Suppressor macrophage (primary cell): ENCODE measurements at regions not wholly inside any gene's neighbourhood (a gene's known extent, or its start where the extent isn't known, plus 50 kb on each side); places are given as distances from the start of the nearest gene placed in this dataset.
A peak's percentile ranks its signal among the peaks of the same experiment; 100 is the strongest.

Experiments
- DNase-seq, 4 experiments: peaks; one replicate each; pipeline ENCODE4 v3.0.0-alpha.2; 2020 to 2022

DNA sequence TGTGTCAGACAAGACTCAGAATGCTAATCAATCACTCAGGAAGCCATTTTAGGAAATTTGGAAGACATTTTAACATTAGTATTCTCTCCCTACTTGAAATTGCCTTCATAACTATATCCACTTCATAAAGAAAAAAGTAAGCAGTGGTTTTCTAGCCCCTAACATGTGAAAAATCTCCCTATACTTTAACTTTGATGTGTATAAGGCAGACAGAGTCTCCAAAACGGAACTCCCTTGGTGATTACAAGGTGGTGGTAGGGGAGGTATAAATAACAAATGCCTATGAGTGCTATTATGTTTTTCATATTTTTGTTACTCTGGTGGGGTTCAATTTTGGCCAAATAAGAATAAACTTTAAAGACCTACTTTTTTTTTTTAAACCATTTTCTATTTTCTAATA lies 300.3 kb downstream of the BTG1 start:
- DNase-seq = no peak

DNA sequence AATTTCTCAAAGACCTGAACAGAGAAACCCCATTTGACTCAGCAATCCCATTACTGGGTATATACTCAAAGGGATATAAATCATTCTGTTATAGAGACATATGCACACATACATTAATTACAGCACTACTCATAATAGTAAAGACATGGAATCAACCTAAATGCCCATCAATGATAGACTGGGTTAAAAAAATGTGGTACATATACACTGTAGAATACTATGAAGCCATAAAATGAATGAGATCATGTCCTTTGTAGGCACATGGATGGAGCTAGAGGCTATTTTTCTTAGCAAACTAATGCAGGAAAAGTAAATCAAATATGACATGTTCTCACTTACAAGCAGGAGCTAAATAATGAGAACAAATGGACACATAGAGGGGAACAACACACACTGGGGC lies 303.8 kb downstream of the BTG1 start:
- DNase-seq = no peak

DNA sequence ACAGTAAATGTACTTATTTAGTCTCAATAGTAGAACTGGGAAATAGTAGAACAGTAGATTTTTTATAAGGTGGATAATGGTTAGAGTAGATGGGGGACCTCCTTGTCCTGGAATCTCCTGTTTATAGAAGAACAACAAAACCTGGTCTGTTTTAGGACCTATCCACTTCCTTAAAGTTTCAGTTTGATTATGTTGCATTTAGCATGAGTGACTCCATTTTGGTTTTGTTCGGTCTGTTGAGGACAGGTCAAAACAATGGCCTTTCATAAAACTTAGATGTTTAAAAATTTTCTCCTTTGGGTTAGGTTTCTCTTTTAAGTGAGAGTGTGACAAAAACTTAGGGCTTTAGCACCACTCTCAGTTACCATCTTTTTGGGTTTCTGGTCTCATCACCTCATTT lies 308.9 kb downstream of the BTG1 start:
- no peak for DNase-seq

DNA sequence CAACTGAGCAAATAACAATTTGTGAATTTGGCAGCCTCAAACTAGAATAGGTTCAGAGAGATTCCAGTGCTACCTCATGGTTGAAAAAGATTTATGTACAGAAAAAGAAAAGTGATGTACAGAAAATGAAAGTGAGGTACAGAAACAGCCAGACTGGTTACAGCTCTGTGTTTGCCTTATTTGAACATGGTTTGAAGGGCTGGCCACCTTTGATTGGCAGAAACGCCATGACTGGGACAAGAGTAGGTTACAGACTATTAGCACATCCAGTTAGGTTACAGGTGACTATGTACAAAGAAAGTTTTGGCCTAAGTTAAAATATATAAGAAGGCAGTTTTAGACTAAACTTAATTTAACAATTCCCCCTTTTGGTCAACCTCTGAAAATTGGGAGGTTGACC lies 309.4 kb downstream of the BTG1 start:
- no peak for DNase-seq

DNA sequence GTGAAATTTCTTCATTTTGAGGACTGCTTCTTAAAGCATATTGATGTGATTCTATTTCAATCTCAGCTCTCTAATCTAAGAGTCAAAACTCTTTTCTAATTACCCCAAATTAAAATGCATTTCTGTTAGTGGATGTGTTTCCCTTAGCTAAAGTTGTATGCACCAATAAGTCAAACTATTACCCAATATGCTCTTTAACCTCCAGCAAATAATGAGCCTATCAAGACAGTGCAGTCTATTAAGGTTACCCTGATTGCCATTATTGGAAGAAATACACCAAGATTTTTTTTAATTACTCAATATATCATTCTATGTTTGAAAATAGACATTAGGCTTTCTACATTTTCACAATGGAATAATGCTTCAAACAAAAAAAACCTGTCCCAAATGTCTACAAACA lies 310.0 kb downstream of the BTG1 start:
- DNase-seq = no peak

DNA sequence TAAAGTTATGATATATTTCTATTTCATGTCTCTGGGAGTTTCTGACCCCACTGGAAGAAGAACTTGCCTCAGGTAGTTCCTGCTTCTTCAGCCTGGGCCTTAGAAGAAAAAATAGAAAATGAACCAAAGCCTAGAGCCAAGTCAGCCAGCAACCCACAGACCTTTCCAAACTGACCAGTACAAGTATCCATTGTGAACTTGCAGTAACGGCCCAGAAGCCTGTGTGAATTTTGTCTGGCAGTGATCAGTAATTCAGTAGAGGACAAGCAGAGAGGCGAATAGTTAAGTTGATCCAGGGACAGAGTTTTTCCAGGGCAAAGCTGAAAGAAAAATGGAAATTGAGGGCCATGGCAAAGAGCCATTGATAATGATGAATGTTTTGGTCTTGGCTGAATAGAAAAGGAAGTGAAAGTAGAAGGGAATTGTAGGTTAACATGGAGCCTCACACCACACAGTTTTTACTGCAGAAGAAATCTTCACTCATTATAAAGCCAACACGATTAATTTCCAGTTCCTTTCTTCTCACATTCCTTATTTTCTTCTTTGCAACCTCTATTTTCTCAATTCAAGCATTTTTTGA lies 311.8 kb downstream of the BTG1 start:
- peak in 3 of 4 experiments; percentile 4 to 44 (median 38) for DNase-seq

DNA sequence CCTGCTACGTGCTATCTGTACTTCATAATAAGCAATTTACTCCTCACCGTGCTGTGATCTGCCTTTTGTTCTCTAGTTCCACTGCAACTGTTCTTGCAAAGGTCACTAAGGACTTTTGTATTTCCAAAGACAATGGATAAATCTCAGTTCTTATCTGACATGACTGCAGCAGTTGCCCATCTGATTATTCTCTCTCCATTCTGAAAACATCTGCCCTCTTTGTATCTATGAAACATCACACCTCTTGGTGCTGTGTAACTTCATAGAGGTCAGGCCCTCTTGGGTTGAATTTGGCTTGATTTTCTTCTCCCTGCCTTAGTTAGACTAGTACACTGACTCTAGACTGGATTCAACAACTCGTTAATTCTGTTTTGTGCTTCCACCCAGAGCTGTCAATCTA lies 319.6 kb downstream of the BTG1 start:
- DNase-seq = no peak

DNA sequence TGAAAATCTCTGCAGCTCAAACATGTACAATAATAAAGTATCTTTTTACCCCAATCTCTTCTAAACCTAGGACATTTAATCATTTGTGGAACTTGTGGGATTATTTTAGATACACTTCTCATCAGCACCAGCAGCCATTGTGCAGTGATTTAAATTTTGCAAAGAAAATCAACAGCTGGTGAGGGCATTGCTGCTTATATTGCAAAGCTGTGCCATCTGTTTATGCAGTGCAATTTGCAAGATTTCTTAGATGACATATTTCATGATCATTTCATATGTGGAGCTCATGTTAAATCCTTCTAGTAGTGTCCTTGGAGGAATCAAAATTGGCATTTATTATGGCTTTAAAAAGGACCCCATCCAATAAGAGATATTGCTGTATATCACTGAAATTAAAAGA lies 320.7 kb downstream of the BTG1 start:
- no peak for DNase-seq

DNA sequence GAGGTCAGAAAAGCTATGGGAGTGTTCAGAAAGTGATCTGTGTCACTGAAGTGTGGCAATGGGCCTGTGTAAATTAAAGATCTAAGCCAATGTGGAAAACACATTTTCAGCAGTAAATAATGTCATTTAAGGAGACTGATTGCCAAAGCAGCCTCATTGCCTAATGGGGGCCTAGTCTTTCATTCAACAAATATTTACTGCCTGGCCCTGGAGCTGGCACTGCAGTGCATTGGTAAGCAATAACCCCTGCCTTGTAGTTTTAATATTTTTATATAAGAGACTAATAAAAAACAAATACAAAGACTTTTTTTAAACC lies 326.6 kb downstream of the BTG1 start:
- DNase-seq = peak; percentile 7 to 45 (median 24)

DNA sequence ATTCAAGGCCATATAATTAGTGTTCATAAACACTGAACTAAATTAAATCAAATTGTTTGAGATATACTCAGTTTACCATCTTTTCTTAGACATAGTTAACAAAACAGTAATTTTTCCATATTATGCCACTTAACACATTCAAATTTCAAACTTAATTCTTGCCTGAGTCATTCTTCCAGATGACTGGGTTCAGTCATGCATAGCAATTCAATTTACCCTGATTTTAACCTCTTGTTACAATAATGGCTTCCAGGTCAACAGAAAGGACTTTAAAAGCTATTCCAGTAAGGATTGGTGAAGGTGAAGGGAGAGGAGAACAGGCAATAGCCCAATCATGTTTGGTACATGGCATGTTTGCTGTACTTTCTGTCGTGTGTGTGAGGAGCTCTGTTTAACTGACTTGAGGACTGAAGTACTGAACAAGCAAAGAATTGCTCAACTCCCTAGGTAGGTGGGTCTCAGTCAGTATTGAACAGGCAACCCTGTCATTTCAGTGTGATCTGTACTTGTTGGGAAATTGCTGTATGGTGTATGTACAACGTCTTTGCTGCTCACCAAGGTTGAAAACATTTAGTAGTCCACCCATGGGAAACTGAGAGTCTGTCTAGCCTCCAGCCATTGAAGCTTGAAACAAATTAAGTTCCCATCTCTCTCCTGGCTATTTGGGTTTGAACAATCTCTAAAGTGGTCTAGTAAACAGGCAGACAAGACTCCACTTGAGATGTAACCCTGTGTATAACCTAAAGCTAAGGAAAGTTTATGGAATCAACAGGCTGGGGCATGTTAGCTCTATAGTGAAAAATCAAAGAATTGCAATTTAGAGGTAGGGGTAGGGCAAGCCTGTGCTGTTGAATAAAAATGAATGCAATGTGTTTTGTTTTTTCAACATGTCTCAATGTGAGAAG lies 327.2 kb downstream of the BTG1 start:
- DNase-seq = no peak

DNA sequence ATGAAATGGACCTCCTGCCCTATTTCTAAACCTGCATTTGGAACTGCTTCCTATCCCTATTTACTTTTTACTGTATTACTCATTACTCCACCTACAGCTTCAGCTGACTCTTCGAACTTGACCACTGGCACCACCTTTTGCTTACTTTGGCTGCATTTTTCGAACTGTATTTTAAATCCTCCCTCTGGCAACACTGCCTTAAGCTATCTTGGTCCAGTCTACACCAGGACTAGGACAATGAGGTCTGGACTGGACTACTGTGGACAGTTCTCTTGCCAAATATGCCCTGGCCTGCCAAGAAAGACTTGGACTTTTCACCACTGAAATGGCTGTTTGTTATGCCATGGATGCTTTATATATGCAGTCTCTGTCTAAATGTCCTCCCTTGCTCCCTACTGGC lies 328.1 kb downstream of the BTG1 start:
- DNase-seq = no peak

DNA sequence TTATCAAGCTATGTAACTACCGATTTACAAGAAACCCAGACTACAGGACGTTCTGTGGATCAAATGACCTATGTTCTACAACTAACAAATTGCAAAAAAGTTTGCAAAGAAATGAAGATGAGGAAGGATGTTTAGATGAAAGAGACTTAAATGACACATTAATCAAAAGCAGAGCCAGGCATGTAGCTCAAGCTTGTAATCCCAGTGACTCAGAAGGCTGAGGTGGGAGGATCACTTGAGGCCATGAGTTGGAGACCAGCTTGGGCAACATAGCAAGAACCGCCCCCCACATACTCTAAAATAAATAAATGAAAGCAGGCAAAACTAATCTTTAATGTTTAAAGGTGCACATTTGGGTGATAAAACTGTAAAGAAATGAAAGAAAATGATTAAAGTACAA lies 331.9 kb downstream of the BTG1 start:
- peak; percentile 19 to 53 (median 44) for DNase-seq

DNA sequence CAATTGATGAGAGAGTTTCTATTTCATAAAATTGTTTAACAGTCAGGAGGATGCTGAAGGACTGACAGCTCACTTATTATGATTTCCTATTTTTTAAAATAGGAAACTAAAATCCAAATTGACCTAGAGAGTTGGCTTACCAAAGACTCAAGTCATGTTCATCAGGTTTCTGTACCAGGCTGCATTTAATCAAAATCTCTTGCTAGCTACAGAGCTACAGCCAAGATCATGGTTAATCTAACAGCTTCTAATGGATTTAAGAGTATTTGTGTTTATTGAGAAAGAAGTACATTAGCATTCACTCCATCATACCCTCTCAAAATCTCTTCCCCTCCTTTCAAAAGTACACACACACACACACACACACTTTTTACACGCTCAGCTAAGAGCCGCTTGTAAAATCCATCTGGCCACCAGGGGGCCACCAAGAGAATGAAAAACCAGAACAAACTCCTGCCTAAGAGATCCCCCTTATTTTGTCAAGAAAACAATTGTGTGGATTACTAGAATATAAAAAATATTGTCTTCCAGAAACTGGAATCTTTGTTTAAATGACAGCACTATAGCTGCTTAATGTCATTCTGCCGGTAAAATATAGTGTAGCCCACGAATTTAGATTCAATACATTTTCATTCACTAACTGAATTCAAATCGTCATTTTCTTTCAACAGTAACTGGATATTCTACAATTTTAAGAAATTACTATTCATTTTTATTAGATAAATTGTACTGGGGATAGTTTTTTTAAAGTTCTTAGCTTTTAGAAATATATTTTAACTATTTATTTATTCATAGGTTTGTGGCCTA lies 334.0 kb downstream of the BTG1 start:
- peak; percentile 60 to 85 (median 76) for DNase-seq

DNA sequence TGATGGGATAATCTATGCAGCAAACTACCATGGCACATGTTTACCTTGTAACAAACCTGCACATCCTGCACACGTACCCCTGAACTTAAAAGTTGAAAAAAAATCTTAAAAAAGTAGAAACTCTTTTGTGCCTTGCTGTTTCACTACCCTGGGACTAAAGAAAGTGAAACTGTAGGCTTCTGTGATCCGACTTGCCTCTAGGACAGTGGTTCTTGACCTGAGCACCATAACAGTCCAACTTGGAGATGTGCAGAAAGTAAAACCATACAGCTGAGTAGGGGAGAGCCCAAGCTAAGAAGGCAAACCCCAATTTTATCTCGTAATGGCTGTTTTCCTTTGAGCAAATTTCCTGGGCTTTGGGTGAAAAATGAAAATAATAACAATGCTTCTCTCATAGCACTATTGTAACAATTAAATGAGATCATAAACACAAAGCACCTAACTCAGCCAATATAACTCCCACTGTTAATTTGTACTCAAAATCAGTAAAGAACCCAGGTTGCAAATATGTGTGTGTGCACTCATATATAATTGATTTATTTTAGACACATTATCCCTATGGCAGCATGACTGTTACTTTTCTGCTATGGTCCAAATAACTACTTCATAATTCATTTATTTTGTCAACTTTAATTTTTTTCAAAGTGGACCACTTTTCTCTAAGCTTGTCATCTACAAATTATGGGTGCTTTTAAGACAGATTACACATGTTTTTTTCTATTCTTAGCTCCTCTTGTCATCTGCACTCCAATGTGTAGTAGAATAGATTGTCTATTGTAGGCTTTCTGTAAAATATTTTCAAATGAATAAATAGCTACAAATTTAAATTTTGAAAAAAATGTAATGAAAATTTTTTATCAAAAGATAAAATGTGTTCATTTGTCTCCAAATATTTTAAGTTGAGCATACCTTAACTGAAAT lies 334.9 kb downstream of the BTG1 start:
- no peak for DNase-seq

DNA sequence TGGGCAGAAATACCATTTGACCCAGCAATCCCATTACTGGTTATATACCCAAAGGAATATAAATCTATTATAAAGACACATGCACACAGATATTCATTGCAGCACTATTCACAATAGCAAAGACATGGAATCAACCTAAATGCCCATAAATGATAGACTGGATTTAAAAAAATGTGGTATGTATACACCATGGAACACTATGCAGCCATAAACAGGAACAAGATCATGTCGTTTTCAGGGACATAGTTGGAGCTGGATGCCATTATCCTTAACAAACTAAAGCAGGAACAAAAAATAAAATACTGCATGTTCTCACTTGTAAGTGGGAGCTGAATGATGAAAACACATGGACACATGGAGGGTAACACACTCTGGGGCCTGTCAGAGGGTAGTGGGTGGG lies 335.6 kb downstream of the BTG1 start:
- no peak for DNase-seq

DNA sequence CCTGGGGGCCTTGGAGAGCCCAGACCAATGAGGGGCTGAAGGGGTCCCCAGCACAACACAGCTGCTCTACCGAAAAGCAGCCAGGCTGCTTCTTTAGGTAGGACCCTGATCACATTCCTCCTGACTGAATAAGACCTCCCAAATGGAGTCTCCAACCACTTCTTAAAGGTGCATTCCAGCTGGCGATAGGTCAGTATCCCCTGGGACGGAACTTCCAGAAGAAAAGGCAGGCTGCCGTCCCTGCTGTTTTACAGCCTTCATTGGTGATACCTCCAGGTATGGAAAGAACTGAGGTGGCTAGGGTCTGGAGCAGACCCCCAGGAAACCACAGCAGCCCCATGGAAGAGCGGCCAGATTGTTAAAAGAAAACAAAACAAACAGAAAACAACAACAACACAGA lies 340.6 kb downstream of the BTG1 start:
- DNase-seq = no peak

DNA sequence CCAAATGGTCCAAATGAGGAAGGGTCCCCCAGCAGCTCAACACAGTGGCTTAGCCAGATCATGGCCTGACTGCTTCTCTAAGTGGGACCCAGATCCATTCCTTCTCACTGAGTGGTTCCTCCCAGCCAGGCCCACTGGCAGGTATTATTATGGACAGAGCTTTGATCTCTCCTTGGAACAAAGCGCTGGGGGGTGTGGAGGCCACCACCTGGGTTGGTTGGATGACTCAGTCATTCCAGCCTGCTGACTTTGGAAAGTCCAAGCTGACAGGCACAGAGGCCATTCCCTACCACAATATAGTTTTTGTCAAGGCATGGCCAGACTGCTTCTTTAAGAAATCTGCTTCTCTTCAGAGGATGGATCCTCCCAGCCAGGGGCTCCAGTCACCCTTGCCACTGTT lies 341.1 kb downstream of the BTG1 start:
- no peak for DNase-seq

DNA sequence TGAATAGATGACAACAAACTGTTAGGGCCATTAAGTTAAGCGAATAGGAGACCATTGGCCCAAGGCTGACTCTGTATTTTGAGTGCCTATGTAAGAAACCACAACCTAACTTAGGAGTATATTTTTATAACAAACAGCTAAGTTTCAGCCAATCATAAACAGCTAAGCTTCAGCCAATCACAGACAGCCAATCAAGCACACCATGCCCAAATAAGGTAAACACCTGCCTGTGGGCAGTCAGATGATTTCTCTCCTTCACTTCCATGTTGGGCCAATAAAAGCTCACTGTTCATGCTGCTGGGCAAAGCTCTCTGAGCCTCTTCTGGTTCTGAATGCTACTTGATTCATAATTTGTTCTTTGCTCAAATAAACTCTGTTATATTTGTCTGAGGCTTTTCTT lies 344.6 kb downstream of the BTG1 start:
- no peak for DNase-seq

DNA sequence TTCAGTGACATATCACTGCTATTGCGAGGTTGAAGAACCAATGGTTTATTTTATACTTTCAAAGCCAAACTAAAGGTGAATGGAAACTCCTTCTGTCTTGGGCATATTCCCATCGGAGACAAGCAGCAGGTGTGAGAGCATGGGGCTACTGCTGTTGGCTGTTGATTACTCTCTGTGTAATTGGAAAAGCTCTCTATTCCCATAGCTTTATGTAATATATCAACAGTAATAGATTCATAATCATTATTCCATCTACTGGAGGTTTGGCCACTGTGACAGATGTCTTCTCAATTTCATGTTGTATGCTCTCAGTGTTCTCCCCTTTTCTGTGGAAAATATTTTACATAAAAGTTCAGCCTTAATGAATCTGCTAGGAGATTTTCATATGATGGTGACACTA lies 352.0 kb downstream of the BTG1 start:
- DNase-seq = no peak

DNA sequence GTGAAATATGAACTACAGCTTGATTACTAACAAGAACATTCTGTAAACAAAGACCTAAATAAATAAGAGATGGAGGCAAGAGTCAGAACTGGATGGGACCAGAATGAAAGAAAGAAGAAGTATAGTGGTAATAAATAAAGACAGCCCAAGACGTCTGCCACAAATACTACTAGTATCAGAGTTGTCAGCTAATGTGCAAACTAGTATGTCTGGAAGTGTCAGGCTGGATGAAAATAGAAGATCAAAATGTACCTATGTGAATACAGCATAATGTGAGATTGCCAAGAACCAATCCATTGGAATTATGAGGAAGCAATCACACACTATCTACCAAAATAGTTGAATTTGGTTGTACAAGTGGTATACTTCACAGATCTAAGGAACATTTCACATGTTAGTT lies 353.0 kb downstream of the BTG1 start:
- DNase-seq = no peak

DNA sequence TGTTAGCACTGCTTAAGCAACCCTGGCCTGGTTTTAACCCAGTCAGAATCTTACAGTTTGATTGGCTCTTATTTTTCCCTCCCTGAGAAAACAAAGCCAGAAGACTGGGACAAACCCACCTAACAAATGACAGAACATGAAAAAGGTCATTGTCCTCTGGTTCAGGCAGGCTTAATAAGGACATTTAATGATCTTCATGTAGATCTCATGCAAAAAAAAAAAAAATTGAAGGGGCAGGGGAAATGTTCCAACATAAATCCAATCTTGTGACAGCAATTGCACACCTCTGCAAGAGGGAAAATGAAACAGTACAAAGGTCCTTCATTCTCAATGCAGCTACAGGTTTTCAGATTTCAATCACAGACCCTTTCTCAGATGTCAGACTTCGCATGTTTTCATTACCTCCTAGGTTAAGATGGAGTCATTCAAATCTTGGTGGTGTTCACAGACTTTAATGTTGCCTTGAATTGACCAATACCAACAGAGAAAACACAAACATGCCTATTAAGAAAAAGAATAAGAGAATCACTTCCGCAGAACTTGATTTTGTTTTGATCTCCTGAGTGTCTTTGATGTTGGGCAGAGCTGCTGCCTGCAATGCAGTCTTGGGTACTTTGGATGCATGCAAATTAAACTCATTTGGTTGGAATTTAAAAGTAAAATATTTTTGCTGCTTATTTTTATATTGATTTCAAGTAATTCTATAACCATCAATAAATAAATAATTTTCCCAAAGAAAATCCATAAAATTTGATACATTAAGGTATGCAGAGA lies 359.0 kb downstream of the BTG1 start:
- DNase-seq = no peak
